Right ventricle myocardium inferior (tissue), 1 donor: ENCODE measurements at regions not wholly inside any gene's neighbourhood (a gene's known extent, or its start where the extent isn't known, plus 50 kb on each side); places are given as distances from the start of the nearest gene placed in this dataset.
"Not testable (repeated sequence)": the region's sequence is repeated elsewhere in the genome, so short reads cannot be mapped to it uniquely, and the experiment has no call there.

ENCODE experiments used
- ATAC-seq: fragments of 200-7000 bp; cut with Tn5 transposase; one replicate; pipeline ENCODE4 v1.9.1; 2020; ENCODE audit warnings: mild to moderate bottlenecking, moderate library complexity
- DNase-seq: peaks from one replicate; pipeline ENCODE4 v3.0.0; 2021; ENCODE audit errors: missing footprints
- intact Hi-C: fragments of 100-400 bp; cut with DNase I; formaldehyde crosslinking; loops from one replicate; pipeline ENCODE4 v1.11.0; 2022
- donor health status: DM: no; HTN: yes; CAD: no; lungs with severe emphysema.

GRCh38 chr2:122273785-122274419, 518.5 kb downstream of the TSN start:
- no peak for DNase-seq
- intact Hi-C loops: no loop called here
- no peak for ATAC-seq

GRCh38 chr2:122277956-122278355, 522.5 kb downstream of the TSN start:
- DNase-seq: no peak
- intact Hi-C loops: no loop called here
- no peak for ATAC-seq

GRCh38 chr2:122300758-122301157, 545.3 kb downstream of the TSN start:
- ATAC-seq: no peak
- DNase-seq: no peak
- intact Hi-C loops: no loop called here

- ATAC-seq: no peak
These were observed 552.3 kb downstream of the TSN start for GRCh38 chr2:122307763-122308162.

GRCh38 chr2:122315306-122315705, 559.9 kb downstream of the TSN start:
- intact Hi-C loops: no loop called here
- ATAC-seq (no peak), DNase-seq (no peak)

More at GRCh38 chr2:122307763-122308162, 552.3 kb downstream of the TSN start:
- intact Hi-C loops: no loop called here
- no peak for DNase-seq

GRCh38 chr2:122319539-122320132, 564.2 kb downstream of the TSN start:
- intact Hi-C loops: no loop called here
- DNase-seq (no peak), ATAC-seq (no peak)

- ATAC-seq (no peak), DNase-seq (no peak)
- intact Hi-C loops: no loop called here
These were observed 567.4 kb downstream of the TSN start for GRCh38 chr2:122322815-122323214.

GRCh38 chr2:122323927-122324326, 568.5 kb downstream of the TSN start:
- ATAC-seq: no peak
- intact Hi-C loops: no loop called here
- no peak for DNase-seq

- DNase-seq: no peak
- intact Hi-C loops: no loop called here
- no peak for ATAC-seq
These were observed 571.0 kb downstream of the TSN start for GRCh38 chr2:122326471-122326870.

- no peak for DNase-seq
- no peak for ATAC-seq
- intact Hi-C loops: no loop called here
These were observed 573.4 kb downstream of the TSN start for GRCh38 chr2:122328816-122329215.

- no peak for ATAC-seq
- intact Hi-C loops: no loop called here
- no peak for DNase-seq
These were observed 573.8 kb downstream of the TSN start for GRCh38 chr2:122329278-122329677.

GRCh38 chr2:122333932-122334331, 578.5 kb downstream of the TSN start:
- intact Hi-C loops: no loop called here
- DNase-seq (no peak), ATAC-seq (no peak)

GRCh38 chr2:122338000-122338399, 582.5 kb downstream of the TSN start:
- DNase-seq: no peak
- ATAC-seq: no peak
- intact Hi-C loops: no loop called here

- no peak for DNase-seq
- no peak for ATAC-seq
- intact Hi-C loops: no loop called here
These were observed 584.8 kb downstream of the TSN start for GRCh38 chr2:122340246-122340645.

- no peak for DNase-seq
- intact Hi-C loops: no loop called here
- ATAC-seq: no peak
These were observed 585.6 kb downstream of the TSN start for GRCh38 chr2:122341007-122341406.

GRCh38 chr2:122352151-122352550, 596.7 kb downstream of the TSN start:
- intact Hi-C loops, DNase-seq, ATAC-seq: not testable (repeated sequence)

GRCh38 chr2:122357998-122358397, 602.5 kb downstream of the TSN start:
- no peak for ATAC-seq
- intact Hi-C loops: no loop called here
- DNase-seq: no peak

GRCh38 chr2:122358729-122359128, 603.3 kb downstream of the TSN start:
- intact Hi-C loops: no loop called here
- ATAC-seq (no peak), DNase-seq (no peak)

- intact Hi-C loops: no loop called here
- ATAC-seq (no peak), DNase-seq (no peak)
These were observed 608.4 kb downstream of the TSN start for GRCh38 chr2:122363885-122364284.

GRCh38 chr2:122366427-122366826, 611.0 kb downstream of the TSN start:
- ATAC-seq (no peak), DNase-seq (no peak)

More at GRCh38 chr2:122366427-122366826, 611.0 kb downstream of the TSN start:
- intact Hi-C loops: no loop called here
